HL-60/S4 treated with retinoic acid at 250 ng/mL for 4 days and 3 days (cell line): ENCODE measurements at regions not wholly inside any gene's neighbourhood (a gene's known extent, or its start where the extent isn't known, plus 50 kb on each side); places are given as distances from the start of the nearest gene placed in this dataset.
"Not testable (repeated sequence)": the region's sequence is repeated elsewhere in the genome, so short reads cannot be mapped to it uniquely, and the experiment has no call there.

Experiments
- in situ Hi-C: fragments of 300-500 bp; cut with MboI; formaldehyde crosslinking; loops from 2 replicates; pipeline ENCODE4 v1.7.0; 2022; ENCODE audit warnings: low sequenced_read_pairs

DNA sequence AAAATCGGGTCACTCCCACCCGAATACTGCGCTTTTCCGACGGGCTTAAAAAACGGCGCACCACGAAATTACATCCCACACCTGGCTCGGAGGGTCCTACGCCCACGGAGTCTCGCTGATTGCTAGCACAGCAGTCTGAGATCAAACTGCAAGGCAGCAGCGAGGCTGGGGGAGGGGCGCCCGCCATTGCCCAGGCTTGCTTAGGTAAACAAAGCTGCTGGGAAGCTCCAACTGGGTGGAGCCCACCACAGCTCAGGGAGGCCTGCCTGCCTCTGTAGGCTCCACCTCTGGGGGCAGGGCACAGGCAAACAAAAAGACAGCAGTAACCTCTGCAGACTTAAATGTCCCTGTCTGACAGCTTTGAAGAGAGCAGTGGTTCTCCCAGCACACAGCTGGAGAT, 325.7 kb upstream of the PIK3R1 start:
- in situ Hi-C loops, result not testable (repeated sequence)

- in situ Hi-C loops, result no loop called here
Measured at GRCh38 chr5:67887748-67888161, 327.8 kb upstream of the PIK3R1 start.

DNA sequence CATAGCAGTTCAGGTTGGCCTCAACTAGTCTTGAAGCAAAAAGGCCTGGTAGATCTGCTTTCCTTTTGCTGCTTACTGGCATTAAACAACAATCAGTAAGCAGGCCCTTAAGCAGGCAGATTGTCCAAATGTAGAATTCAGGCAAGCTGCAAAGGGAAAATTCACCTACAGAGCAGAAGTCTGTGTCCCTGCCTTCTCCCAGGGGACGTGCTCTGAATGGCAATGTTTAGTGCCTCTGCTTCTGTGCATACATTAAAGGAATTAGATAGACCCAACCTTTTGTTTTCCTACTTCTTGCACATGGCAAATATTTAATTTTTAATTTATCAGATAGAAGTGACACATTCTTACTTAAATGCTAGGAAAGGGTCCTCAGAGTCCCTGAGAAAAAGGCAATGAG, 328.8 kb upstream of the PIK3R1 start:
- in situ Hi-C loops, result no loop called here

- in situ Hi-C loops, result no loop called here
Measured at GRCh38 chr5:67880876-67881275, 334.7 kb upstream of the PIK3R1 start.

DNA sequence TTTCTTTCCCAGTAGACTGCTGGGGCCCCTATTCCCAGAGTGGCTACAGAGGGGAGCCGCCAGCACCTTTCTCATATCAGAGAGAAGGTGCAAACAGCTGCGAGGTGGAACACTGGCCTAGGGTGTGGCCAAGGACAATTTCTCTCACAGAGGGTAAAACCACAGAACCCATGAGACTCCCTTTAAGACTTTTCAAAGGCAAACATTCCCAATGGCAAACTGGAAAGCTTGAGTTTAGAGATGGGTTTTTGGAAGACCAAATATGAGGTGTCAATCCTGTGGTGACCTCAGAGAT, 335.1 kb upstream of the PIK3R1 start:
- in situ Hi-C loops, result no loop called here

GRCh38 chr5:67879620-67880510, 335.7 kb upstream of the PIK3R1 start:
- in situ Hi-C loops, result no loop called here

DNA sequence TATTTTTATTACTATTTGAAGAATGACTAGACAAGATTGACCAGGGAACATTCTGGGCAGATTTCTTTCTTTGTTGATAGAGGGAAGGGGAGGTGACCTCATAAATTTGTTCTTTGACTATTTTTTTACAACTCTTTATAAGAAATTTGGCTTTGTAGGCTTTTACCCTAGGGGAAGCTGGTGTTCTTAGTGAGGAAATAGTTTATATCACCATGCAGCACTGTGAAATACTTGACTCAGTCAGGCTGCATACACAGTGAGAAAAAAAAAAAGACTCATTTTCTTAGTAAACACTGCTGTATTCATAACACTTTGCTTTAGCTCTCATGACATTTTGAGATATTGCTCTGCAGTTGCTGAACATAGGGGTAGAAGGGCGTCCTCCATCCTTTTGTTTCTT, 336.6 kb upstream of the PIK3R1 start:
- in situ Hi-C loops, result no loop called here

DNA sequence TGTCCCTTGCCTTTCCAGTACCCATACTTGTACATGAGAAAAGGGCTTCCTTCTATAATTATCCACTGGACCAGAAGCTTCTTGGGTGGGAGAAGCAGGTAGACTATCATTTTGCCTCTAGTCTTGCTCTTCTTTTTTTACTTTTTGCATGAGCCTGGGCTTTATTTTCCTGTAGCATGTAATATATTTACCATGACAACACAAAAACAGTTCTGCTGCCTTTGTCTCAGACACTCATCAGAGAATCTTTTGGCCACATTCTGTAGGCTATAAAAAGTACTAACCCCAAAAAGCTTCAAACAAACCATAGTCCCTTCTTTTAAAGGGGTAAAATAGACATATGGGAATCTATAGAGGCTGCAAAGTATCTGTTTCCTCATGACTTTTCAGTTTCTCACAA, 339.2 kb upstream of the PIK3R1 start:
- in situ Hi-C loops, result no loop called here

- in situ Hi-C loops, result no loop called here
Measured at GRCh38 chr5:67875601-67876000, 340.0 kb upstream of the PIK3R1 start.

DNA sequence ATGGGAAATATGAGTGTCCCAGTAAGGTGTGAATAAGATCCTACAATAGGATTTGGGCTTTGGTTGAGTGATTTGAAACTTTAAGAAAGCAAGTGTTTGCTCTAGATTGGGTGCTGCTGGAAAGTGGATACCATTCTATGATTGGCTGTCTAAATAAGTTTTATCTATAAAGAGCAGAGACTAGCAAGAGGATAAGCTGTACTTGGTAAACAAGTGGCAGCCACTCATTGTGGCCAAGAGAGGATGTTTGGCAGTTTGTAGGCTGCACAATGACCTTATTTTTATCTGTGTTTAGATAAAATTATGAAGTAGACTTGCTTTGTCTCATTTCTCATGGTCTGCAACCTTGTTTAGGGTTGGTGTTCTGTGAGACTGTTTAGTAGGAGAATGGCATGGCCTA, 341.6 kb upstream of the PIK3R1 start:
- in situ Hi-C loops, result no loop called here

DNA sequence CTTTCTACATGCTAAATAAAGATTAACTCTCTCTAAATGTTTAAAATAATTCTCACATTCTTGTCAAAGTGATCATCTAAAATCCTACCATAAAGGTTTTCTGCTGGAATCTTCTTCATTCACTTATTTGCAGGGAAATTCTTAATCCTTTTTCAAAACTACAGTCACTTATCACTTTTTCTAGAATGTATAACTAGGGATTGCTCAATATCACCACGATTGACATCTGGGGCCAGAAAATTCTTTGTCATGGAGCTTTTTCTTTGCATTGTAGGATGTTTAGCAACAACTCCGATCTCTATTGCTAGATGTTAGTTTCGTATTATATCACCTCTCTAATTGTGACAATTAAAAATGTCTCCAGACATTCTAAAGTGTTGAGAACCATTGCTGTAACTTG, 344.9 kb upstream of the PIK3R1 start:
- in situ Hi-C loops, result no loop called here

DNA sequence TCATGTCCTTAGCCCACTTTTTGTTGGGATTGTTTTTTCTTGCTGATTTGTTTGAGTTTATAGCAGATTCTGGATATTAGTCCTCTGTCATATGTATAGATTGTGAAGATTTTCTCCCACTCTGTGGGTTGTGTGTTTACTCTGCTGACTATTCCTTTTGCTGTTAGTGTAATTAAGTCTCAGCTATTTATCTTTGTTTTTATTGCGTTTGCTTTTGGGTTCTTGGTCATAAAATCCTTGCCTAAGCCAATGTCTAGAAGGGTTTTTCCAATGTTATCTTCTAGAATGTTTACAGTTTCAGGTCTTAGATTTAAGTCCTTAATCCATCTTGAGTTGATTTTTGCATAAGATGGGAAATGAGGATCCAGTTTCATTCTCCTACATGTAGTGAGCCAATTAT, 351.2 kb upstream of the PIK3R1 start:
- in situ Hi-C loops, result not testable (repeated sequence)

GRCh38 chr5:67858471-67859031, 357.0 kb upstream of the PIK3R1 start:
- in situ Hi-C loops, result no loop called here

GRCh38 chr5:67857502-67857901, 358.1 kb upstream of the PIK3R1 start:
- in situ Hi-C loops, result no loop called here

GRCh38 chr5:67855523-67855922, 360.0 kb upstream of the PIK3R1 start:
- in situ Hi-C loops, result no loop called here

GRCh38 chr5:67850906-67851305, 364.6 kb upstream of the PIK3R1 start:
- in situ Hi-C loops, result not testable (repeated sequence)

GRCh38 chr5:67844924-67845323, 370.6 kb upstream of the PIK3R1 start:
- in situ Hi-C loops, result no loop called here

DNA sequence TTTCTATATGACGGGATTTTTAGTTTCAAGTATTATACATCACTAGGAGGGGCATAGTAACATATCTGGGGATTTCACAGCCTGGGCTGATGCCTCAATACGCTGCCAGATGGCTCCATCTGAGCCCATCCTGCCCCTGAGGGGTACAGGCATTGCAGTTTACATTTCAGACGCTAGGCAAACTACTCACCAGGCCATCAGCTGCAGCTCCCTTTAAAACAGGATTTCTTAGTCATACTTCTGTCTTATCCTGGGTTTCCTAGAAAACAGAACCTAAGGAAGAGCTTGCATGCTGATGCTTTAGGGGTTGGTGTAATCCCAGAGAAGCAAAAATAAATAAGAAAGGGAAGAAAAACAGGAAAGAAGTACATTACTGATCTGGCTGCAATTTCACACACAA, 372.8 kb upstream of the PIK3R1 start:
- in situ Hi-C loops, result no loop called here

DNA sequence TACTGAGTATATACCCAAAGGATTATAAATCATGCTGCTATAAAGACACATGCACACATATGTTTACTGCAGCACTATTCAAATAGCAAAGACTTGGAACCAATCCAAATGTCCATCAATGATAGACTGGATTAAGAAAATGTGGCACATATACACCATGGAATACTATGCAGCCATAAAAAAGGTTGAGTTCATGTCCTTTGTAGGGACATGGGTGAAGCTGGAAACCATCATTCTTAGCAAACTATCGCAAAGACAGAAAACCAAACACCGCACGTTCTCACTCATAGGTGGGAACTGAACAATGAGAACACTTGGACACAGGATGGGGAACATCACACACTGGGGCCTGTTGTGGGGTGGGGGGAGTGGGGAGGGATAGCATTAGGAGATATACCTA, 378.3 kb upstream of the PIK3R1 start:
- in situ Hi-C loops, result not testable (repeated sequence)

DNA sequence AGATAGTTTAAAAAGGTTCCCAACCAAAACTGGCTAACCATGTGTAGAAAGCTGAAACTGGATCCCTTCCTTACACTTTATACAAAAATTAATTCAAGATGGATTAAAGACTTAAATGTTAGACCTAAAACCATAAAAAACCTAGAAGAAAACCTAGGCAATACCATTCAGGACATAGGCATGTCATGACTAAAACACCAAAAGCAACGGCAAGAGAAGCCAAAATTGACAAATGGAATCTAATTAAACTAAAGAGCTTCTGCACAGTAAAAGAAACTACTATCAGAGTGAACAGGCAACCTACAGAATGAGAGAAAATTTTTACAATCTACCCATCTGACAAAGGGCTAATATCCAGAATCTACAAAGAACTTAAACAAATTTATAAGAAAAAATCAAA, 379.1 kb upstream of the PIK3R1 start:
- in situ Hi-C loops, result not testable (repeated sequence)

- in situ Hi-C loops, result no loop called here
Measured at GRCh38 chr5:67831048-67831447, 384.5 kb upstream of the PIK3R1 start.

DNA sequence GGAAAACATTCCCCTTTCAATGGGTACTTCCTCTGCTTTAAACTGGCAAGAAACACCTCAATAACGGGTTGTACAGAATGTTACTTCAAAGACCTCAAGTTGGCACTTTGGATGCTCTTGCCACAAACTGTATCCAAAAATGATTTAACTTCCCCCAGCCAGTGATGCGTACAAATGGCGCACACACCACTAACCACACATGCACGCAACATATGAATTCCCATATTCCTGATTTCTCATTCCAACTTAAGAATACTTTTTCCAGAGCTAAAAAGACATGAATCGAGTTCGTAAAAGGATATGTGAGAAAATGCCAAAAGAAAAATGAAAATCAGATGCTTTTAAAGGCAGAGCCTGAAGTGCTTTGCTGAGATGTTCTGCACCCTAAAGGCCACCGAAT, 388.0 kb upstream of the PIK3R1 start:
- in situ Hi-C loops, result no loop called here

GRCh38 chr5:67824852-67825251, 390.7 kb upstream of the PIK3R1 start:
- in situ Hi-C loops, result no loop called here
